Ishikawa (cell line): ENCODE measurements at regions not wholly inside any gene's neighbourhood (a gene's known extent, or its start where the extent isn't known, plus 50 kb on each side); places are given as distances from the start of the nearest gene placed in this dataset.

Experiments used
- CEBPB ChIP-seq: IDR thresholded peaks from 2 replicates; pipeline ENCODE4 v1.6.1; 2012
- CREB1 ChIP-seq: IDR thresholded peaks from 2 replicates; pipeline ENCODE4 v1.6.1; 2012; ENCODE audit warnings: low read depth
- EGR1 ChIP-seq: IDR thresholded peaks from 2 replicates; pipeline ENCODE4 v1.6.1; 2012
- EP300 ChIP-seq: IDR thresholded peaks from 2 replicates; pipeline ENCODE4 v1.6.1; 2012; ENCODE audit warnings: borderline replicate concordance
- FOXM1 ChIP-seq: IDR thresholded peaks from 2 replicates; pipeline ENCODE4 v1.6.1; 2012; ENCODE audit warnings: low read depth, borderline replicate concordance
- MAX ChIP-seq: IDR thresholded peaks from 2 replicates; pipeline ENCODE4 v1.6.1; 2012
- NFIC ChIP-seq: IDR thresholded peaks from 2 replicates; pipeline ENCODE4 v1.6.1; 2012
- RAD21 ChIP-seq: IDR thresholded peaks from 2 replicates; pipeline ENCODE4 v1.6.1; 2012; ENCODE audit warnings: low read depth
- REST ChIP-seq: IDR thresholded peaks from 2 replicates; pipeline ENCODE4 v1.6.1; 2012; ENCODE audit warnings: low read depth, mild to moderate bottlenecking
- TAF1 ChIP-seq: IDR thresholded peaks from 2 replicates; pipeline ENCODE4 v1.6.1; 2012; ENCODE audit warnings: low read depth, mild to moderate bottlenecking
- TCF12 ChIP-seq: IDR thresholded peaks from 2 replicates; pipeline ENCODE4 v1.6.1; 2012; ENCODE audit warnings: low read depth
- TEAD4 ChIP-seq: IDR thresholded peaks from 2 replicates; pipeline ENCODE4 v1.6.1; 2012
- USF1 ChIP-seq: IDR thresholded peaks from 2 replicates; pipeline ENCODE4 v1.6.1; 2012
- YY1 ChIP-seq: IDR thresholded peaks from 2 replicates; pipeline ENCODE4 v1.6.1; 2012; ENCODE audit warnings: low read depth
- ZBTB7A ChIP-seq: IDR thresholded peaks from 2 replicates; pipeline ENCODE4 v1.6.1; 2012; ENCODE audit warnings: low read depth

GRCh38 chr14:58732387-58732786 lies 94.6 kb downstream of the DACT1 start:
- TF ChIP-seq CREB1 (no peak), EP300 (no peak), CEBPB (no peak), TEAD4 (no peak), EGR1 (no peak), FOXM1 (no peak), NFIC (no peak), ZBTB7A (no peak), REST (no peak), MAX (no peak), TAF1 (no peak), USF1 (no peak), RAD21 (no peak), TCF12 (no peak), YY1 (no peak)

- TF ChIP-seq REST (no peak), YY1 (no peak), EP300 (no peak), FOXM1 (no peak), NFIC (no peak), TEAD4 (no peak), USF1 (no peak), CEBPB (no peak), CREB1 (no peak), MAX (no peak), ZBTB7A (no peak), EGR1 (no peak), RAD21 (no peak), TCF12 (no peak), TAF1 (no peak)
Observed at GRCh38 chr14:58733451-58734208, 95.9 kb downstream of the DACT1 start.

GRCh38 chr14:58735596-58735995 lies 97.8 kb downstream of the DACT1 start:
- TF ChIP-seq ZBTB7A (no peak), NFIC (no peak), TCF12 (no peak), REST (no peak)

GRCh38 chr14:58736606-58737005 lies 98.8 kb downstream of the DACT1 start:
- TF ChIP-seq CREB1, result no peak
- TF ChIP-seq NFIC, result no peak
- no peak for TF ChIP-seq USF1
- no peak for TF ChIP-seq EP300
- TF ChIP-seq TCF12, result no peak

GRCh38 chr14:58737511-58737910 lies 99.7 kb downstream of the DACT1 start:
- TF ChIP-seq CREB1, result no peak
- TF ChIP-seq MAX, result no peak
- TF ChIP-seq CEBPB, result no peak
- no peak for TF ChIP-seq USF1
- no peak for TF ChIP-seq EP300
- no peak for TF ChIP-seq NFIC
